HEK293 (cell line): ENCODE measurements at regions not wholly inside any gene's neighbourhood (a gene's known extent, or its start where the extent isn't known, plus 50 kb on each side); places are given as distances from the start of the nearest gene placed in this dataset.

Source experiments
- TCF7L2 ChIP-seq: IDR thresholded peaks from 2 replicates; pipeline ENCODE4 v1.6.1; 2011; ENCODE audit warnings: low read depth, mild to moderate bottlenecking, inconsistent platforms, low read length, moderate library complexity, borderline replicate concordance
- TF ChIP-seq, protein P1 (sequence below): fragments of 450-650 bp; formaldehyde crosslinking; IDR thresholded peaks from 2 replicates; pipeline ENCODE4 v1.5.1; 2016; ENCODE audit warnings: missing biosample characterization, missing genetic modification characterization
- TF ChIP-seq, protein P2 (sequence below): sonication (generic); formaldehyde crosslinking; IDR thresholded peaks from 2 replicates; pipeline ENCODE4 v1.8.1; 2022; ENCODE audit warnings: mild to moderate bottlenecking, moderate library complexity, missing genetic modification reagents

DNA sequence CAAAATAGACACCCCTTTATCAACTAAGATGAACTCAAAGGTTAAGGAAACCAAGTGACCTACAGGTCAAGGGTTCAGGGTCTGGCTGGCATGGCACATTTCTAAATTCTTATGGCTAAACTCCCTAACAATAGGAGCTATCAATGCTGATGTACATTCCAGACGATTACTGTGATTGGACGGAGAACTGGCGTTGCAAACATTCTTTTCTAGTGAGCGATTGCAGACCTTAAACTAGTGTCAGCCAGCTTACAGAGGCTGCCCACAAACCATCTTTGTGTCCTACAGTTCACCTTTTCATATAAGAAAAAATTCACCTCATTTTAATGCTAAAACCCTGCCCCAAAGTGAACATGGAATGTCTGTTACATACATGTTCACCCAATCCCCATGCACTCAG is 382.9 kb downstream of the MAT2B start:
- TF ChIP-seq, protein P1, sequence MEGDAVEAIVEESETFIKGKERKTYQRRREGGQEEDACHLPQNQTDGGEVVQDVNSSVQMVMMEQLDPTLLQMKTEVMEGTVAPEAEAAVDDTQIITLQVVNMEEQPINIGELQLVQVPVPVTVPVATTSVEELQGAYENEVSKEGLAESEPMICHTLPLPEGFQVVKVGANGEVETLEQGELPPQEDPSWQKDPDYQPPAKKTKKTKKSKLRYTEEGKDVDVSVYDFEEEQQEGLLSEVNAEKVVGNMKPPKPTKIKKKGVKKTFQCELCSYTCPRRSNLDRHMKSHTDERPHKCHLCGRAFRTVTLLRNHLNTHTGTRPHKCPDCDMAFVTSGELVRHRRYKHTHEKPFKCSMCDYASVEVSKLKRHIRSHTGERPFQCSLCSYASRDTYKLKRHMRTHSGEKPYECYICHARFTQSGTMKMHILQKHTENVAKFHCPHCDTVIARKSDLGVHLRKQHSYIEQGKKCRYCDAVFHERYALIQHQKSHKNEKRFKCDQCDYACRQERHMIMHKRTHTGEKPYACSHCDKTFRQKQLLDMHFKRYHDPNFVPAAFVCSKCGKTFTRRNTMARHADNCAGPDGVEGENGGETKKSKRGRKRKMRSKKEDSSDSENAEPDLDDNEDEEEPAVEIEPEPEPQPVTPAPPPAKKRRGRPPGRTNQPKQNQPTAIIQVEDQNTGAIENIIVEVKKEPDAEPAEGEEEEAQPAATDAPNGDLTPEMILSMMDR (tag by site-specific recombination), result no peak
- TF ChIP-seq, protein P2, sequence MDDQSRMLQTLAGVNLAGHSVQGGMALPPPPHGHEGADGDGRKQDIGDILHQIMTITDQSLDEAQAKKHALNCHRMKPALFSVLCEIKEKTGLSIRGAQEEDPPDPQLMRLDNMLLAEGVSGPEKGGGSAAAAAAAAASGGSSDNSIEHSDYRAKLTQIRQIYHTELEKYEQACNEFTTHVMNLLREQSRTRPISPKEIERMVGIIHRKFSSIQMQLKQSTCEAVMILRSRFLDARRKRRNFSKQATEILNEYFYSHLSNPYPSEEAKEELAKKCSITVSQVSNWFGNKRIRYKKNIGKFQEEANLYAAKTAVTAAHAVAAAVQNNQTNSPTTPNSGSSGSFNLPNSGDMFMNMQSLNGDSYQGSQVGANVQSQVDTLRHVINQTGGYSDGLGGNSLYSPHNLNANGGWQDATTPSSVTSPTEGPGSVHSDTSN (CRISPR knock-in tag), result no peak
- no peak for TF ChIP-seq TCF7L2
